SU-DHL-6 (cell line): ENCODE measurements at regions not wholly inside any gene's neighbourhood (a gene's known extent, or its start where the extent isn't known, plus 50 kb on each side); places are given as distances from the start of the nearest gene placed in this dataset.

Experiments
- H2AFZ ChIP-seq: fragments of 200-600 bp; sonication (generic); 2 replicates; pipeline ENCODE4 v1.6.1; 2014; ENCODE audit warnings: low read depth, mild to moderate bottlenecking, moderate library complexity, mixed read lengths, antibody characterized with exemption, low read length; ENCODE audit not compliant: severe bottlenecking
- H3F3A ChIP-seq: fragments of 200-600 bp; shearing (Covaris generic); 2 replicates; pipeline ENCODE4 v1.6.0; 2016; ENCODE audit warnings: antibody characterized with exemption, mild to moderate bottlenecking; ENCODE audit not compliant: insufficient read depth
- H3K27ac ChIP-seq: fragments of 200-600 bp; sonication (generic); 2 replicates; pipeline ENCODE4 v1.5.1; 2016; ENCODE audit warnings: low read depth, mild to moderate bottlenecking, low read length, moderate library complexity, mixed read lengths
- H3K27me3 ChIP-seq: fragments of 200-600 bp; sonication (generic), shearing (Covaris generic); 2 replicates; pipeline ENCODE4 v1.6.0; 2014; ENCODE audit warnings: mild to moderate bottlenecking, low read length
- H3K36me3 ChIP-seq: fragments of 200-600 bp; sonication (generic); 2 replicates; pipeline ENCODE4 v1.6.1; 2014; ENCODE audit warnings: mild to moderate bottlenecking, low read length, mixed read lengths
- H3K4me2 ChIP-seq: fragments of 300-600, 200-600 bp; shearing (Covaris generic), sonication (generic); 2 replicates; pipeline ENCODE4 v1.6.0; 2014; ENCODE audit warnings: low read length, low read depth, mild to moderate bottlenecking; ENCODE audit not compliant: poor library complexity, severe bottlenecking
- H3K4me3 ChIP-seq: fragments of 200-600 bp; sonication (generic); 2 replicates; pipeline ENCODE4 v1.5.1; 2014; ENCODE audit warnings: antibody characterized with exemption, low read length, mild to moderate bottlenecking, mixed read lengths; ENCODE audit not compliant: insufficient read depth, poor library complexity, severe bottlenecking
- H3K79me2 ChIP-seq: fragments of 200-600 bp; sonication (generic); 2 replicates; pipeline ENCODE4 v1.6.1; 2014; ENCODE audit warnings: mild to moderate bottlenecking, low read length, moderate library complexity; ENCODE audit not compliant: insufficient read depth
- H3K9ac ChIP-seq: fragments of 200-600 bp; sonication (generic); 2 replicates; pipeline ENCODE4 v1.7.0; 2014; ENCODE audit warnings: mild to moderate bottlenecking, low read length
- H3K9me2 ChIP-seq: fragments of 200-600 bp; sonication (generic); replicated peaks from 2 replicates; pipeline ENCODE4 v1.6.1; 2014; ENCODE audit warnings: low read length; ENCODE audit not compliant: insufficient read depth
- H3K9me3 ChIP-seq: fragments of 200-600 bp; sonication (generic); 2 replicates; pipeline ENCODE4 v1.6.1; 2014; ENCODE audit warnings: low read length, mixed read lengths; ENCODE audit not compliant: insufficient read depth
- H4K20me1 ChIP-seq: fragments of 200-600 bp; sonication (generic); 2 replicates; pipeline ENCODE4 v1.6.1; 2014; ENCODE audit warnings: low read depth, mild to moderate bottlenecking, antibody characterized with exemption, low read length, moderate library complexity, mixed read lengths
- CTCF ChIP-seq: fragments of 200-600 bp; sonication (generic); IDR thresholded peaks from one replicate; pipeline ENCODE4 v1.5.1; 2017; ENCODE audit warnings: antibody characterized with exemption, mild to moderate bottlenecking, low read length, moderate library complexity; ENCODE audit not compliant: insufficient read depth, poor library complexity, severe bottlenecking
- EZH2phosphoT487 ChIP-seq: fragments of 200-600 bp; sonication (generic), shearing (Covaris generic); conservative IDR thresholded peaks from 2 replicates; pipeline ENCODE4 v1.6.1; 2018; ENCODE audit warnings: mild to moderate bottlenecking, antibody characterized with exemption, low read length, moderate library complexity, mixed read lengths

- no peaks in the 10 kb centered on the region for H3K79me2 ChIP-seq
- no peak overlapping the region for H3K27ac ChIP-seq
- TF ChIP-seq CTCF (no peak), EZH2phosphoT487 (no peak)
- no peaks in the 10 kb centered on the region for H4K20me1 ChIP-seq
- no peak overlapping the region for H2AFZ ChIP-seq
- no peak overlapping the region for H3K4me2 ChIP-seq
- H3K27me3 ChIP-seq, result no peaks in the 10 kb centered on the region
- H3K36me3 ChIP-seq, result no peaks in the 10 kb centered on the region
- no peaks in the 10 kb centered on the region for H3F3A ChIP-seq
- H3K9me3 ChIP-seq, result no peaks in the 10 kb centered on the region
- no peaks in the 10 kb centered on the region for H3K9me2 ChIP-seq
- no peak overlapping the region for H3K4me3 ChIP-seq
- H3K9ac ChIP-seq, result no peak overlapping the region
Measured at GRCh38 chr5:5078009-5078897, 61.9 kb upstream of the ADAMTS16 start.

GRCh38 chr5:5079876-5080275 is 60.3 kb upstream of the ADAMTS16 start:
- no peak overlapping the region for H2AFZ ChIP-seq
- H3K4me2 ChIP-seq, result no peak overlapping the region

GRCh38 chr5:5080790-5081189 is 59.3 kb upstream of the ADAMTS16 start:
- Histone ChIP-seq H3F3A (no peaks in the 10 kb centered on the region), H3K4me2 (no peak overlapping the region), H3K27ac (no peak overlapping the region), H3K4me3 (no peak overlapping the region), H3K27me3 (no peaks in the 10 kb centered on the region), H3K79me2 (no peaks in the 10 kb centered on the region), H3K9ac (no peak overlapping the region), H2AFZ (no peak overlapping the region), H3K36me3 (no peaks in the 10 kb centered on the region), H4K20me1 (no peaks in the 10 kb centered on the region), H3K9me3 (no peaks in the 10 kb centered on the region), H3K9me2 (no peaks in the 10 kb centered on the region)
- TF ChIP-seq CTCF, result no peak
- no peak for TF ChIP-seq EZH2phosphoT487

More at GRCh38 chr5:5079876-5080275, 60.3 kb upstream of the ADAMTS16 start:
- Histone ChIP-seq H3K9me2 (no peaks in the 10 kb centered on the region), H3K36me3 (no peaks in the 10 kb centered on the region), H4K20me1 (no peaks in the 10 kb centered on the region), H3K27ac (no peak overlapping the region), H3K9ac (no peak overlapping the region), H3K4me3 (no peak overlapping the region), H3K9me3 (no peaks in the 10 kb centered on the region), H3K27me3 (no peaks in the 10 kb centered on the region), H3F3A (no peaks in the 10 kb centered on the region), H3K79me2 (no peaks in the 10 kb centered on the region)
- no peak for TF ChIP-seq EZH2phosphoT487
- no peak for TF ChIP-seq CTCF
